OCI-LY7 (cell line): ENCODE measurements at regions not wholly inside any gene's neighbourhood (a gene's known extent, or its start where the extent isn't known, plus 50 kb on each side); places are given as distances from the start of the nearest gene placed in this dataset.

ENCODE experiments used
- CTCF ChIP-seq: fragments of 200-600 bp; sonication (generic); conservative IDR thresholded peaks from 2 replicates; pipeline ENCODE4 v1.5.1; 2014; ENCODE audit warnings: mild to moderate bottlenecking, antibody characterized with exemption, low read length, moderate library complexity, mixed read lengths
- EZH2phosphoT487 ChIP-seq: fragments of 200-600 bp; sonication (generic); IDR thresholded peaks from 2 replicates; pipeline ENCODE4 v1.6.1; 2018; ENCODE audit warnings: low read depth, borderline replicate concordance, mild to moderate bottlenecking, mixed run types, antibody characterized with exemption, low read length, moderate library complexity, mixed read lengths

DNA sequence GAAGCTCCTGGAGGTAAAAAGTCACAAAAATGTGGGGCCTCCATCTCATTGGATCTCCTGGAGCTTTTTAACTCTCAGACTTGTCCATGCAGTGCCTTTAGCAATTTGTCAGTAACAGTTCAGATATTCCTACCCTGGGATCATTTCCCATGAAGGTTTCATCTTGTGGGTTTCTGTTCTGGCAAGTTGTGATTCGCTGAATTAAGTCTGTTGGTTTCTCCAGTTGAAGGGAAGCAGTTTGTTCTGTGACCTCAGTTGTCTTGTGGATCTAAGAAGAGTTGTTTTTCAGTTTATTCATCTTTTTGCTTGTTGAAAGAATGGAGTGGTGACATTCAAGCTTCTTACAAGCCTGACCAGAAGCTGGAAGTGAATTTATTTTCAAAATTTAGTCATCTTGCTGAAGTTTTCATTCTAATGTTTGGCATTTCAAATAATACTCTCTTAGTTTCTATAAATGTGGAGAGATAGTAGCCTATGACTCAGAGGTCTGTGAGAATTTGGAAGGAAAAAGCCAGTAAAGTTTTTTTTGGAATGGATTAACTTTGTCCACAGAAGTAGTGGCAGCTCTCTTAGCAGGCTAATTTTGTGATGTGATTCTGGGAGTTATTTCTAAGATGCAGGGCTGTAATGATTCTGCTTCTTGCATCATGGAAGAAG, 120.1 kb upstream of the CSNK1A1L start:
- TF ChIP-seq CTCF (no peak), EZH2phosphoT487 (no peak)
